Lower leg skin (tissue), 4 donors: ENCODE measurements at regions not wholly inside any gene's neighbourhood (a gene's known extent, or its start where the extent isn't known, plus 50 kb on each side); places are given as distances from the start of the nearest gene placed in this dataset.

Experiments
- DNase-seq, 2 donors: peaks; one replicate each; pipeline ENCODE4 v3.0.0-alpha.2; 2019; ENCODE audit warnings: low spot score in 2 of 2
- H3K4me3 ChIP-seq: fragments of 200-600 bp; sonication (generic); 2 replicates; pipeline ENCODE4 v1.5.1; 2017; ENCODE audit warnings: mild to moderate bottlenecking, low read depth; ENCODE audit not compliant: poor library complexity, severe bottlenecking
- CTCF ChIP-seq, 3 donors: fragments of 450-650 bp; IDR thresholded peaks; one replicate each; pipeline ENCODE4 v1.5.1; 2016; ENCODE audit warnings: antibody characterized with exemption in 3 of 3, mild to moderate bottlenecking in 3 of 3, moderate library complexity in 2 of 3
- POLR2A ChIP-seq, 2 donors: fragments of 450-650 bp; IDR thresholded peaks; one replicate each; pipeline ENCODE4 v1.6.1; 2016 to 2017; ENCODE audit warnings: antibody characterized with exemption in 2 of 2, mild to moderate bottlenecking in 1 of 2, moderate library complexity in 1 of 2
- WGBS, 2 donors: methylation state at CpG; one replicate each; pipeline ENCODE4 v1.1.5; 2018; 5-methylcytosine and 5-hydroxymethylcytosine counted together
- intact Hi-C: fragments of 100-400 bp; cut with DNase I; formaldehyde crosslinking; loops from one replicate; pipeline ENCODE4 v1.15.0; 2023; ENCODE audit warnings: low total_unique reads

- no peak overlapping the region for H3K4me3 ChIP-seq
- no peak for DNase-seq
- WGBS, 2 donors, result 82 to 86% methylated on average over 5 of the region's 5 CpGs
- no peak for TF ChIP-seq CTCF (IDR thresholded peaks at IDR 0.05)
- no peak for TF ChIP-seq POLR2A (IDR thresholded peaks at IDR 0.05)
- intact Hi-C loops, result no loop called here
These were observed 578.0 kb upstream of the TMEM132C start for GRCh38 chr12:127688906-127689428.

- TF ChIP-seq POLR2A (IDR thresholded peaks at IDR 0.05) (no peak), CTCF (IDR thresholded peaks at IDR 0.05) (no peak)
- DNase-seq, result no peak
- H3K4me3 ChIP-seq, result no peak overlapping the region
- intact Hi-C loops, result no loop called here
- 58 to 62% methylated on average over 5 of the region's 5 CpGs for WGBS, 2 donors
These were observed 576.8 kb upstream of the TMEM132C start for GRCh38 chr12:127690161-127690560.

DNA sequence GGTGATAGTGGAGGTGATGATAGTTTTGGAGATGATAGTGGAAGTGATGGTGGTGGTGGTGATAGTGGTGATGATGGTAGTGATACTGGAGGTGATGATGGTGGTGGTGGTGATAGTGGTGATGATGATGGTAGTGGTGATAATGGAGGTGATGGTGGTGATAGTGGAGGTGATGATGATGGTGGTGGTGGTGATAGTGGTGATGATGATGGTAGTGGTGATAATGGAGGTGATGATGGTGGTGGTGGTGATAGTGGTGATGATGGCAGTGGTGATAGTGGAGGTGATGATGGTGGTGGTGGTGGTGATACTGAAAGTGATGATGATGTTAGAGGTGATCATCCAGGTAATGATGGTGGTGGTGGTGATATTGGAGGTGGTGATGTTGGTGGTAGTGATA, 570.0 kb upstream of the TMEM132C start:
- DNase-seq, result no peak
- TF ChIP-seq POLR2A (IDR thresholded peaks at IDR 0.05) (no peak), CTCF (IDR thresholded peaks at IDR 0.05) (no peak)
- intact Hi-C loops, result no loop called here
- H3K4me3 ChIP-seq, result no peak overlapping the region

- H3K4me3 ChIP-seq, result no peak overlapping the region
- TF ChIP-seq CTCF (IDR thresholded peaks at IDR 0.05) (no peak), POLR2A (IDR thresholded peaks at IDR 0.05) (no peak)
- DNase-seq, result no peak
- WGBS, 2 donors, result 73 to 84% methylated on average over 6 of the region's 6 CpGs
- intact Hi-C loops, result no loop called here
These were observed 563.9 kb upstream of the TMEM132C start for GRCh38 chr12:127703026-127703425.

- intact Hi-C loops, result no loop called here
- DNase-seq, result no peak
- H3K4me3 ChIP-seq, result no peak overlapping the region
- TF ChIP-seq CTCF (IDR thresholded peaks at IDR 0.05), result no peak
- no peak for TF ChIP-seq POLR2A (IDR thresholded peaks at IDR 0.05)
- 44 to 51% methylated on average over 8 of the region's 8 CpGs for WGBS, 2 donors
These were observed 555.9 kb upstream of the TMEM132C start for GRCh38 chr12:127711108-127711507.

GRCh38 chr12:127712561-127712960, 554.4 kb upstream of the TMEM132C start:
- no peak for DNase-seq
- TF ChIP-seq POLR2A (IDR thresholded peaks at IDR 0.05), result no peak
- no peak for TF ChIP-seq CTCF (IDR thresholded peaks at IDR 0.05)
- intact Hi-C loops, result no loop called here
- no peak overlapping the region for H3K4me3 ChIP-seq
- 64 to 71% methylated on average over 2 of the region's 2 CpGs for WGBS, 2 donors
